LNCaP clone FGC (cell line): ENCODE measurements at regions not wholly inside any gene's neighbourhood (a gene's known extent, or its start where the extent isn't known, plus 50 kb on each side); places are given as distances from the start of the nearest gene placed in this dataset.

Source experiments
- DNase-seq: peaks from one replicate; pipeline ENCODE4 v3.0.0-alpha.2; 2011; ENCODE audit warnings: low read depth
- H3K4me3 ChIP-seq: 2 replicates; pipeline ENCODE4 v1.5.1; 2011; ENCODE audit warnings: mild to moderate bottlenecking, low read depth, low read length, control low read depth
- TF ChIP-seq, protein P1 (sequence below): IDR thresholded peaks from 2 replicates; pipeline ENCODE4 v1.5.1; 2012; ENCODE audit warnings: mild to moderate bottlenecking; ENCODE audit not compliant: control insufficient read depth, insufficient read depth; ENCODE audit errors: extremely low read depth

DNA sequence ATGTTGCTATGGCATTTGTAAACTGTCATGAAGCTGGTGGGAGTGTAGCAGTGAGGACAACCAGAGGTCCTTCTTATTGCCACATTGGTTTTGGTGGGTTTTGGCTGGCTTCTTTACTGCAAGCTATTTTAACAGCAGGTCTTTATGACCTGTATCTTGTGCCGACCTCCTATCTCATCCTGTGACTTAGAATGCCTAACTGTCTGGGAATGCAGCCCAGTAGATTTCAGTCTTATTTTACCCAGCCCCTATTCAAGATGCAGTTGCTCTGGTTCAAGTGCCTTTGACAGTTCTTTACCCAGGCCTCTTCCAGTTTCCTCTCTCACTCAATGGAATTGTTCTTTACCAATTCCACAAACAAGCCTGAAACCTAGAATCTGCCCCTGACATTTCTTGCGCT is 145.1 kb downstream of the KCNE4 start:
- no peak for DNase-seq
- H3K4me3 ChIP-seq = no peak overlapping the region
- TF ChIP-seq, protein P1, sequence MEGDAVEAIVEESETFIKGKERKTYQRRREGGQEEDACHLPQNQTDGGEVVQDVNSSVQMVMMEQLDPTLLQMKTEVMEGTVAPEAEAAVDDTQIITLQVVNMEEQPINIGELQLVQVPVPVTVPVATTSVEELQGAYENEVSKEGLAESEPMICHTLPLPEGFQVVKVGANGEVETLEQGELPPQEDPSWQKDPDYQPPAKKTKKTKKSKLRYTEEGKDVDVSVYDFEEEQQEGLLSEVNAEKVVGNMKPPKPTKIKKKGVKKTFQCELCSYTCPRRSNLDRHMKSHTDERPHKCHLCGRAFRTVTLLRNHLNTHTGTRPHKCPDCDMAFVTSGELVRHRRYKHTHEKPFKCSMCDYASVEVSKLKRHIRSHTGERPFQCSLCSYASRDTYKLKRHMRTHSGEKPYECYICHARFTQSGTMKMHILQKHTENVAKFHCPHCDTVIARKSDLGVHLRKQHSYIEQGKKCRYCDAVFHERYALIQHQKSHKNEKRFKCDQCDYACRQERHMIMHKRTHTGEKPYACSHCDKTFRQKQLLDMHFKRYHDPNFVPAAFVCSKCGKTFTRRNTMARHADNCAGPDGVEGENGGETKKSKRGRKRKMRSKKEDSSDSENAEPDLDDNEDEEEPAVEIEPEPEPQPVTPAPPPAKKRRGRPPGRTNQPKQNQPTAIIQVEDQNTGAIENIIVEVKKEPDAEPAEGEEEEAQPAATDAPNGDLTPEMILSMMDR = no peak

DNA sequence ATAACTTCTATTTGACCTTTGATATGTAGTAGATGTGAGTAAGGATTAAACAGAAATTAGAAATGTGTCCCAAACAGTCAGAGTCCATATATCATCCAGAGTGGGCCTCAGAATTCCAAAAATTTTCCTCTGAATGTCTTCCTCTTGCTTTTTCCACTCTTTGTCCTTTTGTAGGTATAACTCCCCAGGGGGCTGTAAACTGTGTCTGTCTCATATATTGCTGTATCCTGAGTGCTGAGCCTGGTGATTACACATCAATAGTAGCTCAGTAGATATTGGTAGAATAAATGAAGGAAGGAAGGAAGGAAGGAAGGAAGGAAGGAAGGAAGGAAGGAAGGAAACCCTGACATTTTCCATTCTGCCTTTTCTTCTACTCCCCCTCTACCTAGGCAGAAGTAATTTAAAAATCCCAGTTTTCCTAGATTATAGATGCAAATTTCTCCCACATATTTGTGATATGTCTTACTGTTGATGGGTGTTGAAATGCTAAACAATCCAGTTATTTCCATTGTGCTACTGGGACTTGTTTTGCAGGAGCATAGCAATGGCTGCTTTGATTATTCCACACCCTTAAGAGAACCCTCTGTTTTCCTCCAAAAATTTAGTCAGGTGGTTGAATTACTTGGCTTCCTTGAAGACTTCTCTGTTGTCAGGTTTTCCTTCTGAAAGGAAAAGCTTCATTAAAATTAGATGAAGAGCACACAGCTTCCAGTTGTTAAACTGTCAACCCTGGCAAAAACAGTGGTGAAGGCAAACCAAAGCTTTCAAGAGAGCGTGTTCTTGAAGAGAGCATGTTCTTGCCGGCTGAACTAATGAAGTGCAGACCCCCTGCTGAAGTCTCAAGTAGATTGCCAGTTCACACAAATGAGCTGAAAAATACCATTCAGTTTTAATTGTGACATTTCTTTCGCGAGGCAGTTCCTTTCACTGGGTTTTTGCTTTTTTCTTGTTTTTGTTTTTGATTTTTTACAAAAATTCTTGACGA is 147.8 kb downstream of the KCNE4 start:
- no peak for DNase-seq
- TF ChIP-seq, protein P1 = no peak
- H3K4me3 ChIP-seq = no peak overlapping the region

DNA sequence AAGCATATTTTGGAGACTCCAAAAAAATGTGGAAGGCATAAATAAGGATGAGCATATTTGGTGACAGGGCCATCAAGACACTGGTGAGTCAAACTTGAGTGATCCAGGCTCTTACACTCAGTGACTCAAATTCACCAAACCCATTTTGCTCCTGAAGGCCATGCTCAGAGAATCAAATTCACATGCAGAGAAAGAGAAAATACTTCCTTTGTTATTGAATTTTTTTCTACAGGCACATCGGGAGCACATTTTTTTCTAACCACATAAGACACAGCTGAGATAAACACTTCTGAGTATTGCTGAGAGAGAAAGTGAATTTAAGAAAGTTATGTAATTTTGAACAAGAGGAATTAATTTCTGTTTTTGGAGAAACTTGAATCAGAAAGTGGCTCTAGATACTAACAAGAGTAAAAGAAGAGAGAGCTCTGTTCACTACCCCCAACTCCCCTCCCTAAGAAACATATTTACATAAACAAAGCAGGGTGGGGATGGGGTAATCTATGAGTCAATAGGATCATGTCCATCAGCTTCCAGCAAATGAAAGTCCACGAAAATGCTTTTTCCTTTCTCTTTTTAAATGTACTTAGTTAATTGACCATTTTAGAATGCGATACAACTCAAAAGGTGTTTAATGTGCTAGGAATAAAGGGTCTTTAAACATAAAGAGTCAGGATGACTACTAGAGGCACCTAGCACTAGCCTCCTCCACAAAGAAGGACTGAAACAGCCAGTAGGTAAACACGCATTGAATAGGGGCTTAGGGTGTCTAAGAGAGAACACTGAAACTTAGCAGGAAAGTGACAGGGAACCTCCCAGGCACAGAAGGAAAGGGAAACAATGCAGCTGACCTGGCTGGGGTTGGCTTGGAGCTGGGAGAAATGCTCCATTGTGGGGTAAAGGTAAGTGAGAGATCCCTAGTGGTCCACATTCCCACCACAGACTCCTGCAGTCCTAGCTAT is 152.3 kb downstream of the KCNE4 start:
- TF ChIP-seq, protein P1 = no peak
- DNase-seq = no peak
- H3K4me3 ChIP-seq = no peak overlapping the region

DNA sequence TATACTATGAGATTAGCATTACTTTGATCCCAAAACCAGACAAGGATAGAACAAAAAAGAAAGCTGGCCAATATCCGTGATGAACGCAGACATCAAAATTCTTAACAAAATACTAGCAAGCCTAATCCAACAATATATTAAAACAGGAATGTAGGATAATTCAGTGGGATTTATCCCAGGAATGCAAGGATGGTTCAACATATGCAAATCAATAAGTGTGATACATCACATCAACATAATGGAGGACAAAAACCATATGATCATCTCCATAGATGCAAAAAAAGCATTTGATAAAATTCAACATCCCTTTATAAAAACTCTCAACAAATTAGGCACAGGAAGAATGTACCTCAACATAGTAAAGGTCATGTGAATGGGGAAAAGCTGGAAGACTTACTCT is 158.5 kb downstream of the KCNE4 start:
- DNase-seq = no peak
- TF ChIP-seq, protein P1 = no peak
- H3K4me3 ChIP-seq = no peak overlapping the region

DNA sequence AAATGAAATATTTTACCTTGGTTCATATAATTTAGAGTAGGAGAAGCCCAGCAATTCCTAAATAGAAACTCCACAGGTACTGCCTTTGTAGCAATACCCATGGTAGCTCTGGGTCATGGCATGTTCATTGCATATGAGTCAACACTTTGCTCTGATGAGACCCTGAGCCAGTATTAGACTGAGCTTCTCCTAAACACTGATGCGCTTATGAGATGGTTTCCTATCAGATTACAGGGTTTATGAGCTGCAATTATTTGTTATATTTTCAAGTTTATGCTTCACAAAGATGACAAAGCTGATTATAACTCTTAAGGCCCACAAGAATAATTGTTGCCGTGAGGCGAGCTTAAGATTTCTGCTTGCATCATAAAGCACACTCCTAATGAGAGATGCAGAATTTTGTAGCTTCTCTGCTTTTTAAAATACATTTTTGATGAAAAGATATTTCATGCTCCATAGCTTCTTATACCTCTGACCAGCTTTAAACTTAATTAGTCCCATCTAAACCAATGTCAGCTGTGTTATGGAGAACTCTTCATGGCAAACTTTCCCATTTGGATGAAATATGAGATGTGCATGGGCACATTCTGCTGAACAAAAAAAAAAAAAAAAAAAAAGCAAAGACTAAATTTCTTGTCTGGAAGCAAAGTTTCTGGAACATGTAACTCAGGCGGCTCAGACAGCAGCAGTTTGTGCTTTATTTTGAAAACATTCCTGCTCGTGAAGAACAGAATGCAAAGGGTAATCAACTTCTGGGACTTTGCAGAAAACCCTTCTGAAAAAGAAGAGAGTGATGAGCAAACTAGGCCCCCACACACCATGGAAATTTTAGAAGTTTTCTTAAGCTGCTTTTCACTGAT is 162.6 kb downstream of the KCNE4 start:
- no peak for DNase-seq
- no peak overlapping the region for H3K4me3 ChIP-seq

DNA sequence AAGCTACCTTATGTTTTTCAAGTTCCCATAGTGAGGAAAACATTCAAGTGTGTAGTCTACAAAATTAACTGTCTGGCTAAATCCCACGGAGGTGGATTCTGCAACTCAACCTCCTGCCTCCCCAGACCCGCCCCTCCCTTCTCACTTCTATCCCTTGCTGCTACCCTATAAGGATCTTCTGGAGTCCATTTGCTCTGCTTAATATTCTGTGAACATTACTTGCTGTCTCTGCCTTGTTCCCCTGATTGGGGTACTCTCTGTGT is 163.2 kb downstream of the KCNE4 start:
- TF ChIP-seq, protein P1 = no peak
- no peak overlapping the region for H3K4me3 ChIP-seq

More for the DNA sequence above, 162.6 kb downstream of the KCNE4 start:
- TF ChIP-seq, protein P1 = no peak

More for the DNA sequence above, 163.2 kb downstream of the KCNE4 start:
- no peak for DNase-seq
